Lower leg skin (tissue), 3 donors: ENCODE measurements at regions not wholly inside any gene's neighbourhood (a gene's known extent, or its start where the extent isn't known, plus 50 kb on each side); places are given as distances from the start of the nearest gene placed in this dataset.

Experiments used
- POLR2A ChIP-seq, 2 donors: fragments of 450-650 bp; IDR thresholded peaks; one replicate each; pipeline ENCODE4 v1.6.1; 2016 to 2017; ENCODE audit warnings: antibody characterized with exemption in 2 of 2, mild to moderate bottlenecking in 1 of 2, moderate library complexity in 1 of 2
- TF ChIP-seq, protein P1 (sequence below), 3 donors: fragments of 450-650 bp; IDR thresholded peaks; one replicate each; pipeline ENCODE4 v1.5.1; 2016; ENCODE audit warnings: antibody characterized with exemption in 3 of 3, mild to moderate bottlenecking in 3 of 3, moderate library complexity in 2 of 3

- TF ChIP-seq, protein P1, sequence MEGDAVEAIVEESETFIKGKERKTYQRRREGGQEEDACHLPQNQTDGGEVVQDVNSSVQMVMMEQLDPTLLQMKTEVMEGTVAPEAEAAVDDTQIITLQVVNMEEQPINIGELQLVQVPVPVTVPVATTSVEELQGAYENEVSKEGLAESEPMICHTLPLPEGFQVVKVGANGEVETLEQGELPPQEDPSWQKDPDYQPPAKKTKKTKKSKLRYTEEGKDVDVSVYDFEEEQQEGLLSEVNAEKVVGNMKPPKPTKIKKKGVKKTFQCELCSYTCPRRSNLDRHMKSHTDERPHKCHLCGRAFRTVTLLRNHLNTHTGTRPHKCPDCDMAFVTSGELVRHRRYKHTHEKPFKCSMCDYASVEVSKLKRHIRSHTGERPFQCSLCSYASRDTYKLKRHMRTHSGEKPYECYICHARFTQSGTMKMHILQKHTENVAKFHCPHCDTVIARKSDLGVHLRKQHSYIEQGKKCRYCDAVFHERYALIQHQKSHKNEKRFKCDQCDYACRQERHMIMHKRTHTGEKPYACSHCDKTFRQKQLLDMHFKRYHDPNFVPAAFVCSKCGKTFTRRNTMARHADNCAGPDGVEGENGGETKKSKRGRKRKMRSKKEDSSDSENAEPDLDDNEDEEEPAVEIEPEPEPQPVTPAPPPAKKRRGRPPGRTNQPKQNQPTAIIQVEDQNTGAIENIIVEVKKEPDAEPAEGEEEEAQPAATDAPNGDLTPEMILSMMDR (IDR thresholded peaks at IDR 0.05), result no peak
- TF ChIP-seq POLR2A (IDR thresholded peaks at IDR 0.05), result no peak
Observed at GRCh38 chr4:173642509-173642908, 112.5 kb upstream of the HAND2 start.
